Immature natural killer cell (primary cell): ENCODE measurements at regions not wholly inside any gene's neighbourhood (a gene's known extent, or its start where the extent isn't known, plus 50 kb on each side); places are given as distances from the start of the nearest gene placed in this dataset.
A peak's percentile ranks its signal among the peaks of the same experiment; 100 is the strongest.

Experiments used
- DNase-seq, 3 donors: peaks; one replicate each; pipeline ENCODE4 v3.0.0; 2022; ENCODE audit warnings: mixed read lengths in 1 of 3
- H3K27ac Mint-ChIP-seq, 6 donors: one replicate each; pipeline ENCODE4 v1.8.0; 2020; ENCODE audit warnings: mixed read lengths in 6 of 6, mild to moderate bottlenecking in 5 of 6, inconsistent platforms in 4 of 6, moderate library complexity in 3 of 6
- H3K27me3 Mint-ChIP-seq, 3 donors: one replicate each; pipeline ENCODE4 v1.8.0; 2020 to 2021; ENCODE audit warnings: low read depth in 3 of 3, mild to moderate bottlenecking in 3 of 3, mixed read lengths in 3 of 3, moderate library complexity in 3 of 3, inconsistent platforms in 1 of 3
- H3K36me3 Mint-ChIP-seq, 3 donors: one replicate each; pipeline ENCODE4 v1.8.0; 2020; ENCODE audit warnings: mixed read lengths in 3 of 3, inconsistent platforms in 2 of 3, mild to moderate bottlenecking in 2 of 3
- H3K4me1 Mint-ChIP-seq, 2 donors: one replicate each; pipeline ENCODE4 v1.8.0; 2020; ENCODE audit warnings: inconsistent platforms in 2 of 2, mild to moderate bottlenecking in 2 of 2, mixed read lengths in 2 of 2, moderate library complexity in 1 of 2
- H3K4me3 Mint-ChIP-seq, 5 donors: one replicate each; pipeline ENCODE4 v1.8.0; 2020; ENCODE audit warnings: mild to moderate bottlenecking in 5 of 5, mixed read lengths in 5 of 5, inconsistent platforms in 3 of 5, moderate library complexity in 3 of 5
- H3K9me3 Mint-ChIP-seq, 6 donors: one replicate each; pipeline ENCODE4 v1.8.0; 2020; ENCODE audit warnings: mild to moderate bottlenecking in 6 of 6, mixed read lengths in 6 of 6, inconsistent platforms in 4 of 6, moderate library complexity in 3 of 6

GRCh38 chr13:112204346-112205327 is 137.7 kb downstream of the SOX1 start:
- H3K9me3 Mint-ChIP-seq: no peaks in the 10 kb centered on the region
- H3K27ac Mint-ChIP-seq: peak overlapping the region in 1 of 6 donors; percentile 2
- H3K4me3 Mint-ChIP-seq: no peak overlapping the region

GRCh38 chr13:112205990-112206389 is 139.0 kb downstream of the SOX1 start:
- Mint-ChIP-seq H3K9me3 (no peaks in the 10 kb centered on the region), H3K4me1 (no peaks in the 10 kb centered on the region), H3K27me3 (peaks cover 5 to 7% (median 7%) of the 10 kb centered on the region in 3 donors), H3K27ac (no peak overlapping the region), H3K4me3 (no peak overlapping the region), H3K36me3 (no peaks in the 10 kb centered on the region)
- no peak for DNase-seq

More at GRCh38 chr13:112204346-112205327, 137.7 kb downstream of the SOX1 start:
- Mint-ChIP-seq H3K36me3 (no peaks in the 10 kb centered on the region), H3K27me3 (peaks cover 5 to 7% (median 7%) of the 10 kb centered on the region in 3 donors), H3K4me1 (no peaks in the 10 kb centered on the region)
- no peak for DNase-seq

- H3K27me3 Mint-ChIP-seq: peaks cover 5 to 9% (median 7%) of the 10 kb centered on the region in 3 donors
- no peaks in the 10 kb centered on the region for H3K4me1 Mint-ChIP-seq
- DNase-seq: no peak
- no peaks in the 10 kb centered on the region for H3K36me3 Mint-ChIP-seq
- no peaks in the 10 kb centered on the region for H3K9me3 Mint-ChIP-seq
- no peak overlapping the region for H3K27ac Mint-ChIP-seq
- no peak overlapping the region for H3K4me3 Mint-ChIP-seq
These were observed 140.2 kb downstream of the SOX1 start for GRCh38 chr13:112207129-112207528.

GRCh38 chr13:112208656-112209055 is 141.7 kb downstream of the SOX1 start:
- H3K36me3 Mint-ChIP-seq: no peaks in the 10 kb centered on the region
- H3K27ac Mint-ChIP-seq: no peak overlapping the region
- no peak for DNase-seq
- no peaks in the 10 kb centered on the region for H3K4me1 Mint-ChIP-seq
- H3K4me3 Mint-ChIP-seq: no peak overlapping the region
- no peaks in the 10 kb centered on the region for H3K9me3 Mint-ChIP-seq
- H3K27me3 Mint-ChIP-seq: peaks cover 5 to 9% (median 7%) of the 10 kb centered on the region in 3 donors

GRCh38 chr13:112209266-112209665 is 142.3 kb downstream of the SOX1 start:
- DNase-seq: no peak
- Mint-ChIP-seq H3K4me3 (no peak overlapping the region), H3K27me3 (peaks cover 5 to 9% (median 7%) of the 10 kb centered on the region in 3 donors), H3K36me3 (no peaks in the 10 kb centered on the region), H3K9me3 (no peaks in the 10 kb centered on the region), H3K4me1 (no peaks in the 10 kb centered on the region), H3K27ac (no peak overlapping the region)

- H3K36me3 Mint-ChIP-seq: no peaks in the 10 kb centered on the region
- peaks cover 5 to 9% (median 6%) of the 10 kb centered on the region in 3 donors for H3K27me3 Mint-ChIP-seq
- H3K9me3 Mint-ChIP-seq: no peaks in the 10 kb centered on the region
- H3K27ac Mint-ChIP-seq: no peak overlapping the region
- no peak for DNase-seq
- no peaks in the 10 kb centered on the region for H3K4me1 Mint-ChIP-seq
- no peak overlapping the region for H3K4me3 Mint-ChIP-seq
These were observed 142.8 kb downstream of the SOX1 start for GRCh38 chr13:112209711-112210110.

GRCh38 chr13:112210371-112210770 is 143.4 kb downstream of the SOX1 start:
- Mint-ChIP-seq H3K27me3 (peaks cover 5 to 9% (median 6%) of the 10 kb centered on the region in 3 donors), H3K36me3 (no peaks in the 10 kb centered on the region), H3K4me3 (no peak overlapping the region), H3K27ac (no peak overlapping the region), H3K9me3 (no peaks in the 10 kb centered on the region), H3K4me1 (no peaks in the 10 kb centered on the region)
- no peak for DNase-seq

GRCh38 chr13:112212533-112212932 is 145.6 kb downstream of the SOX1 start:
- Mint-ChIP-seq H3K4me1 (no peaks in the 10 kb centered on the region), H3K4me3 (no peak overlapping the region), H3K27me3 (peaks cover 2 to 6% (median 2%) of the 10 kb centered on the region in 3 donors), H3K27ac (no peak overlapping the region), H3K36me3 (no peaks in the 10 kb centered on the region), H3K9me3 (no peaks in the 10 kb centered on the region)
- DNase-seq: no peak

GRCh38 chr13:112213467-112214255 is 146.7 kb downstream of the SOX1 start:
- Mint-ChIP-seq H3K4me3 (no peak overlapping the region), H3K27me3 (peaks cover 0 to 2% (median 0%) of the 10 kb centered on the region in 3 donors), H3K36me3 (no peaks in the 10 kb centered on the region), H3K9me3 (no peaks in the 10 kb centered on the region), H3K27ac (no peak overlapping the region), H3K4me1 (no peaks in the 10 kb centered on the region)
- no peak for DNase-seq

- DNase-seq: no peak
- H3K4me3 Mint-ChIP-seq: no peak overlapping the region
- H3K36me3 Mint-ChIP-seq: no peaks in the 10 kb centered on the region
- H3K27ac Mint-ChIP-seq: no peak overlapping the region
- H3K27me3 Mint-ChIP-seq: peaks cover 0 to 2% (median 0%) of the 10 kb centered on the region in 3 donors
- no peaks in the 10 kb centered on the region for H3K4me1 Mint-ChIP-seq
- H3K9me3 Mint-ChIP-seq: no peaks in the 10 kb centered on the region
These were observed 148.9 kb downstream of the SOX1 start for GRCh38 chr13:112215871-112216270.

GRCh38 chr13:112217431-112217830 is 150.5 kb downstream of the SOX1 start:
- Mint-ChIP-seq H3K36me3 (no peaks in the 10 kb centered on the region), H3K27me3 (peaks cover 0 to 2% (median 0%) of the 10 kb centered on the region in 3 donors), H3K9me3 (no peaks in the 10 kb centered on the region), H3K4me1 (no peaks in the 10 kb centered on the region), H3K4me3 (no peak overlapping the region), H3K27ac (no peak overlapping the region)
- DNase-seq: no peak

- Mint-ChIP-seq H3K36me3 (no peaks in the 10 kb centered on the region), H3K27ac (no peak overlapping the region), H3K4me1 (no peaks in the 10 kb centered on the region), H3K27me3 (peaks cover 0 to 2% (median 0%) of the 10 kb centered on the region in 3 donors), H3K9me3 (no peaks in the 10 kb centered on the region), H3K4me3 (no peak overlapping the region)
- no peak for DNase-seq
These were observed 151.5 kb downstream of the SOX1 start for GRCh38 chr13:112218416-112218815.

- peaks cover 0 to 2% (median 0%) of the 10 kb centered on the region in 3 donors for H3K27me3 Mint-ChIP-seq
- no peak overlapping the region for H3K4me3 Mint-ChIP-seq
- H3K4me1 Mint-ChIP-seq: no peaks in the 10 kb centered on the region
- DNase-seq: no peak
- no peak overlapping the region for H3K27ac Mint-ChIP-seq
- H3K9me3 Mint-ChIP-seq: no peaks in the 10 kb centered on the region
- no peaks in the 10 kb centered on the region for H3K36me3 Mint-ChIP-seq
These were observed 152.8 kb downstream of the SOX1 start for GRCh38 chr13:112219740-112220139.

GRCh38 chr13:112220296-112220875 is 153.4 kb downstream of the SOX1 start:
- peaks cover 0 to 2% (median 0%) of the 10 kb centered on the region in 3 donors for H3K27me3 Mint-ChIP-seq

More at GRCh38 chr13:112220296-112220875, 153.4 kb downstream of the SOX1 start:
- no peak overlapping the region for H3K27ac Mint-ChIP-seq
- DNase-seq: no peak
- H3K4me1 Mint-ChIP-seq: no peaks in the 10 kb centered on the region
- peaks cover 0 to 2% (median 0%) of the 10 kb centered on the region in 6 donors for H3K9me3 Mint-ChIP-seq
- H3K36me3 Mint-ChIP-seq: no peaks in the 10 kb centered on the region
- H3K4me3 Mint-ChIP-seq: no peak overlapping the region
